Endothelial cell of umbilical vein (primary cell): ENCODE measurements at regions not wholly inside any gene's neighbourhood (a gene's known extent, or its start where the extent isn't known, plus 50 kb on each side); places are given as distances from the start of the nearest gene placed in this dataset.
"Not testable (repeated sequence)": the region's sequence is repeated elsewhere in the genome, so short reads cannot be mapped to it uniquely, and the experiment has no call there.

Source experiments
- BruUV-seq: library from RNA; stranded (reverse); fragments of 400-500 nt; replicated peaks from 2 replicates; lab custom pipeline; 2021; lab: Mats Ljungman, UMichigan
- CTCF ChIA-PET: fragments of 300-600, 350-600 bp; sonication (Branson Sonifier 250); formaldehyde crosslinking; loops from one replicate; lab custom pipeline; 2021; ENCODE audit warnings: antibody characterized with exemption, inconsistent platforms; lab: Charles Lee
- POLR2A ChIA-PET: fragments of 300-600, 350-600 bp; sonication (Branson Sonifier 250); formaldehyde crosslinking; loops from one replicate; lab custom pipeline; 2021; ENCODE audit warnings: antibody characterized with exemption, inconsistent platforms; lab: Charles Lee
- DNase-seq: peaks from one replicate; pipeline ENCODE4 v3.0.0-alpha.2; 2011; ENCODE audit warnings: low read depth, low spot score
- FAIRE-seq: peaks from 2 replicates; lab custom pipeline; 2011; peaks lifted over from hg19 to GRCh38; lab: Jason Lieb, UNC
- H2AFZ ChIP-seq: 2 replicates; pipeline ENCODE4 v1.6.0; 2012; ENCODE audit warnings: low read depth, low read length, control low read depth, inconsistent platforms
- H3K27ac ChIP-seq: 2 replicates; pipeline ENCODE4 v1.5.1; 2011; ENCODE audit warnings: low read depth, mild to moderate bottlenecking, control low read depth, low read length, moderate library complexity; ENCODE audit not compliant: insufficient read depth
- H3K27me3 ChIP-seq, 2 experiments: 2 replicates each; pipeline versions ENCODE4 v1.6.0 to v1.6.1; 2011; ENCODE audit warnings: low read length in 2 of 2, mixed read lengths in 1 of 2; ENCODE audit not compliant: control insufficient read depth in 2 of 2, insufficient read depth in 2 of 2
- H3K36me3 ChIP-seq, 2 experiments: 2 replicates in 1 of 2; 3 replicates in 1 of 2; pipeline ENCODE4 v1.5.1; 2011; ENCODE audit warnings: low read length in 2 of 2, mild to moderate bottlenecking in 1 of 2, moderate library complexity in 1 of 2; ENCODE audit not compliant: control insufficient read depth in 2 of 2, insufficient read depth in 2 of 2; ENCODE audit errors: extremely low read depth in 1 of 2
- H3K4me1 ChIP-seq: 3 replicates; pipeline ENCODE4 v1.5.1; 2011; ENCODE audit warnings: mild to moderate bottlenecking, low read length; ENCODE audit not compliant: control insufficient read depth, insufficient read depth; ENCODE audit errors: extremely low read depth
- H3K4me2 ChIP-seq: 2 replicates; pipeline ENCODE4 v1.6.1; 2011; ENCODE audit warnings: low read length, control low read depth, mixed read lengths; ENCODE audit not compliant: insufficient read depth
- H3K4me3 ChIP-seq, 3 experiments: fragments of 200-600 bp in 1 of 3; sonication (generic), shearing (Covaris generic) in 1 of 3; replicated peaks in 1 of 3; 2 replicates each; pipeline ENCODE4 v1.5.1; 2011 to 2016; ENCODE audit warnings: control low read depth in 3 of 3, low read length in 3 of 3, mild to moderate bottlenecking in 2 of 3, inconsistent platforms in 1 of 3, low read depth in 1 of 3, moderate library complexity in 1 of 3; ENCODE audit not compliant: insufficient read depth in 1 of 3
- H3K79me2 ChIP-seq: 2 replicates; pipeline ENCODE4 v1.6.0; 2012; ENCODE audit warnings: low read length, inconsistent platforms; ENCODE audit not compliant: control insufficient read depth, insufficient read depth
- H3K9ac ChIP-seq: replicated peaks from 2 replicates; pipeline ENCODE3; 2011; ENCODE audit warnings: low read length, control low read depth; ENCODE audit not compliant: insufficient read depth; ENCODE audit errors: extremely low read depth
- H3K9me1 ChIP-seq: replicated peaks from 3 replicates; pipeline ENCODE4 v1.6.0; 2011; ENCODE audit warnings: mild to moderate bottlenecking, low read length; ENCODE audit not compliant: control insufficient read depth, insufficient read depth; ENCODE audit errors: extremely low read depth
- H3K9me3 ChIP-seq: replicated peaks from 2 replicates; pipeline ENCODE4 v1.5.1; 2012; ENCODE audit warnings: low read length, inconsistent platforms; ENCODE audit not compliant: control insufficient read depth, insufficient read depth
- H4K20me1 ChIP-seq: replicated peaks from 2 replicates; pipeline ENCODE3; 2011; ENCODE audit warnings: mild to moderate bottlenecking, low read length; ENCODE audit not compliant: control insufficient read depth, insufficient read depth; ENCODE audit errors: extremely low read depth
- EZH2 ChIP-seq: IDR thresholded peaks from 2 replicates; pipeline ENCODE4 v1.6.1; 2012; ENCODE audit warnings: borderline replicate concordance, low read depth, mild to moderate bottlenecking, moderate library complexity, low read length, inconsistent platforms; ENCODE audit not compliant: severe bottlenecking
- FOS ChIP-seq: IDR thresholded peaks from 2 replicates; pipeline ENCODE4 v1.6.1; 2011; ENCODE audit warnings: mild to moderate bottlenecking, low read length, moderate library complexity, borderline replicate concordance; ENCODE audit not compliant: insufficient read depth
- GATA2 ChIP-seq: IDR thresholded peaks from 2 replicates; pipeline ENCODE4 v1.7.0; 2011; ENCODE audit warnings: low read depth, mild to moderate bottlenecking, moderate library complexity, mixed read lengths, low read length; ENCODE audit not compliant: insufficient read length, insufficient read depth
- JUN ChIP-seq: IDR thresholded peaks from 2 replicates; pipeline ENCODE4 v1.6.1; 2011; ENCODE audit warnings: borderline replicate concordance, low read depth; ENCODE audit not compliant: insufficient read length, insufficient read depth
- MYC ChIP-seq: IDR thresholded peaks from one replicate; pipeline ENCODE4 v1.6.1; 2011; ENCODE audit warnings: mild to moderate bottlenecking, low read depth, low read length
- POLR2A ChIP-seq: IDR thresholded peaks from 2 replicates; pipeline ENCODE4 v1.6.1; 2012; ENCODE audit warnings: low read depth, mild to moderate bottlenecking, control low read depth, low read length
- POLR2AphosphoS5 ChIP-seq: IDR thresholded peaks from 2 replicates; pipeline ENCODE4 v1.6.1; 2012; ENCODE audit warnings: low read depth, mild to moderate bottlenecking, control low read depth, low read length, moderate library complexity; ENCODE audit not compliant: insufficient read depth
- dilution Hi-C: fragments of 300-500 bp; cut with MboI; formaldehyde crosslinking; loops from one replicate; pipeline ENCODE4 v1.15.0; 2019; ENCODE audit warnings: low sequenced_read_pairs; ENCODE audit not compliant: extremely low pct_ligation_motif_present
- intact Hi-C: fragments of 100-400 bp; cut with micrococcal nuclease; formaldehyde crosslinking; loops from one replicate; pipeline ENCODE4 v1.10.0; 2022
- TF ChIP-seq, protein P1 (sequence below), 2 donors: IDR thresholded peaks; 1 replicate in 1 of 2; 2 replicates in 1 of 2; pipeline ENCODE4 v1.5.1; 2011; ENCODE audit warnings: low read length in 2 of 2, mild to moderate bottlenecking in 2 of 2, moderate library complexity in 2 of 2, control low read depth in 1 of 2, inconsistent platforms in 1 of 2, low read depth in 1 of 2; ENCODE audit not compliant: insufficient read depth in 1 of 2; ENCODE audit errors: extremely low read depth in 1 of 2
- TF ChIP-seq, protein P2 (sequence below): IDR thresholded peaks from 2 replicates; pipeline ENCODE4 v1.6.1; 2011; ENCODE audit not compliant: insufficient read depth, insufficient read length

DNA sequence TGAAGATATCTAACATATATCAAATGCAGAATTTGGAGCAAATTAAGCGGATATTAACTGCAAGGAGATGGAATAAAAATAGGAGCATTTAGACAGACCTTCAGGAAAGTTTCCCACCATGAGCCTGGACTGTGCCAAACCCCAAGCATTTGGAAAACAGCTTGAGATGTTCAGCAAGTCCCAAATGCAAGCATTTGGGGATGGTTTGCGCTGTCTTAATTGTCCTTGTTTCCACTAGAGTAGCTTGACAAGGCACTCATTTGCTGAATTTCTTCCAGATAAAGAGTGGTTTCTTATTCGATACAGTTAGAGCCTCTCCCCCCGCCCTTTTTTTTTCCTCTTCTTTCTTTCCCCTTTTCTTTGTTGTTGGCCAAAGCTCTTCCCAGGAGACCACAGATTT, 77.1 kb upstream of the CDC42EP3 start:
- no peak overlapping the region for H2AFZ ChIP-seq
- no peaks in the 10 kb centered on the region for H3K9me1 ChIP-seq
- intact Hi-C loops (no loop called here), dilution Hi-C loops (no loop called here)
- ChIA-PET POLR2A (no interaction called here), CTCF (interaction anchor here (0.6 kb wide), 1 partner anchor 83 kb away, joined by 3 read pairs; no protein-coding TSS in a partner anchor)
- DNase-seq = no peak
- no peaks in the 10 kb centered on the region for H4K20me1 ChIP-seq
- no peaks in the 10 kb centered on the region for H3K36me3 ChIP-seq
- no peak overlapping the region for H3K27ac ChIP-seq
- no peaks in the 10 kb centered on the region for H3K4me1 ChIP-seq
- no peak for FAIRE-seq
- no peaks in the 10 kb centered on the region for H3K79me2 ChIP-seq
- H3K9me3 ChIP-seq = no peaks in the 10 kb centered on the region
- no peak overlapping the region for H3K9ac ChIP-seq
- no peak overlapping the region for H3K4me3 ChIP-seq
- H3K4me2 ChIP-seq = no peak overlapping the region
- BruUV-seq = no TSS peak
- no peak for TF ChIP-seq JUN
- no peak for TF ChIP-seq FOS
- TF ChIP-seq GATA2 = no peak
- TF ChIP-seq MYC = no peak
- TF ChIP-seq, protein P1, sequence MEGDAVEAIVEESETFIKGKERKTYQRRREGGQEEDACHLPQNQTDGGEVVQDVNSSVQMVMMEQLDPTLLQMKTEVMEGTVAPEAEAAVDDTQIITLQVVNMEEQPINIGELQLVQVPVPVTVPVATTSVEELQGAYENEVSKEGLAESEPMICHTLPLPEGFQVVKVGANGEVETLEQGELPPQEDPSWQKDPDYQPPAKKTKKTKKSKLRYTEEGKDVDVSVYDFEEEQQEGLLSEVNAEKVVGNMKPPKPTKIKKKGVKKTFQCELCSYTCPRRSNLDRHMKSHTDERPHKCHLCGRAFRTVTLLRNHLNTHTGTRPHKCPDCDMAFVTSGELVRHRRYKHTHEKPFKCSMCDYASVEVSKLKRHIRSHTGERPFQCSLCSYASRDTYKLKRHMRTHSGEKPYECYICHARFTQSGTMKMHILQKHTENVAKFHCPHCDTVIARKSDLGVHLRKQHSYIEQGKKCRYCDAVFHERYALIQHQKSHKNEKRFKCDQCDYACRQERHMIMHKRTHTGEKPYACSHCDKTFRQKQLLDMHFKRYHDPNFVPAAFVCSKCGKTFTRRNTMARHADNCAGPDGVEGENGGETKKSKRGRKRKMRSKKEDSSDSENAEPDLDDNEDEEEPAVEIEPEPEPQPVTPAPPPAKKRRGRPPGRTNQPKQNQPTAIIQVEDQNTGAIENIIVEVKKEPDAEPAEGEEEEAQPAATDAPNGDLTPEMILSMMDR (IDR thresholded peaks at IDR 0.05; ENCODE audit: extremely low read depth in 1 of 2, insufficient read depth in 1 of 2, low read depth in 1 of 2, low read length in 2 of 2) = no peak
- no peak for TF ChIP-seq POLR2A
- no peak for TF ChIP-seq EZH2
- TF ChIP-seq, protein P2, sequence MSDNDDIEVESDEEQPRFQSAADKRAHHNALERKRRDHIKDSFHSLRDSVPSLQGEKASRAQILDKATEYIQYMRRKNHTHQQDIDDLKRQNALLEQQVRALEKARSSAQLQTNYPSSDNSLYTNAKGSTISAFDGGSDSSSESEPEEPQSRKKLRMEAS = no peak
- TF ChIP-seq POLR2AphosphoS5 = no peak
- H3K27me3 ChIP-seq = no peaks in the 10 kb centered on the region

DNA sequence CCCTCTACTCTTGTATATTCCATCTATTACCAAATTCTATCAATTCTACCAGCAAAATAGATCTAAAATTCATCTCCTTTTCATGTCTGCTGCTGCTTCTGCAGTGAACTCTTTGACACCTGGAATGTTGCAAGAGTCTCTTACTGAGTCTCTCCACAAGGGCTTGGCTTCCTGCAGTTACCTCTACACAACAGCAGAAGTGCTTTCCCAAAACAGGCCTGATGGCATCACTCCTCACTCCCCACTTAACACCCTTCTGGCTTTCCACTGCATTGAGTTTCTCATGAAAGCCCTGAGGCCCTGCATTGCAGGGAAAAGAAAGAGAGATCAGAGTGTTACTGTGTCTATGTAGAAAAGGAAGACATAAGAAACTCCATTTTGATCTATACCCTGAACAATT, 78.8 kb upstream of the CDC42EP3 start:
- H3K9me1 ChIP-seq, H4K20me1 ChIP-seq, H2AFZ ChIP-seq, FAIRE-seq, intact Hi-C loops, POLR2A ChIA-PET, dilution Hi-C loops, H3K27ac ChIP-seq, H3K79me2 ChIP-seq, H3K36me3 ChIP-seq, H3K9me3 ChIP-seq, H3K4me2 ChIP-seq, H3K4me1 ChIP-seq, DNase-seq, H3K4me3 ChIP-seq, BruUV-seq, CTCF ChIA-PET, H3K9ac ChIP-seq, H3K27me3 ChIP-seq: not testable (repeated sequence)
